ENCODE measurements at regions not wholly inside any gene's neighbourhood (a gene's known extent, or its start where the extent isn't known, plus 50 kb on each side); places are given as distances from the start of the nearest gene placed in this dataset.

- H3K36me3 ChIP-seq (ENCODE audit: low read depth): no peaks in the 10 kb centered on the region
- H3K4me3 ChIP-seq (ENCODE audit: severe bottlenecking): no peak overlapping the region
- no peaks in the 10 kb centered on the region for H3K27me3 ChIP-seq (ENCODE audit: insufficient read depth, poor library complexity, severe bottlenecking)
- H3K9me3 ChIP-seq (ENCODE audit: severe bottlenecking): no peaks in the 10 kb centered on the region
- DNase-seq (ENCODE audit: low spot score): no peak
- no peak overlapping the region for H3K27ac ChIP-seq (ENCODE audit: poor library complexity, severe bottlenecking)
- ATAC-seq (ENCODE audit: low read depth): no peak
- no peak for TF ChIP-seq CTCF (IDR thresholded peaks at IDR 0.05; ENCODE audit: poor library complexity, severe bottlenecking)
- no peaks in the 10 kb centered on the region for H3K4me1 ChIP-seq (ENCODE audit: insufficient read depth, poor library complexity, severe bottlenecking)
Measured at GRCh38 chr5:52684051-52684450, 103.7 kb upstream of the ITGA1 start.

- H3K27ac ChIP-seq (ENCODE audit: poor library complexity, severe bottlenecking): no peak overlapping the region
- TF ChIP-seq CTCF (IDR thresholded peaks at IDR 0.05; ENCODE audit: poor library complexity, severe bottlenecking): no peak
- no peaks in the 10 kb centered on the region for H3K27me3 ChIP-seq (ENCODE audit: insufficient read depth, poor library complexity, severe bottlenecking)
- ATAC-seq (ENCODE audit: low read depth) (no peak), DNase-seq (ENCODE audit: low spot score) (no peak)
- H3K9me3 ChIP-seq (ENCODE audit: severe bottlenecking): no peaks in the 10 kb centered on the region
- H3K36me3 ChIP-seq (ENCODE audit: low read depth): no peaks in the 10 kb centered on the region
- H3K4me1 ChIP-seq (ENCODE audit: insufficient read depth, poor library complexity, severe bottlenecking): no peaks in the 10 kb centered on the region
- no peak overlapping the region for H3K4me3 ChIP-seq (ENCODE audit: severe bottlenecking)
Measured at GRCh38 chr5:52685566-52685965, 102.2 kb upstream of the ITGA1 start.

- ATAC-seq (ENCODE audit: low read depth) (no peak), DNase-seq (ENCODE audit: low spot score) (no peak)
- TF ChIP-seq CTCF (IDR thresholded peaks at IDR 0.05; ENCODE audit: poor library complexity, severe bottlenecking): no peak
- no peaks in the 10 kb centered on the region for H3K36me3 ChIP-seq (ENCODE audit: low read depth)
- H3K27ac ChIP-seq (ENCODE audit: poor library complexity, severe bottlenecking): no peak overlapping the region
- H3K9me3 ChIP-seq (ENCODE audit: severe bottlenecking): no peaks in the 10 kb centered on the region
- no peaks in the 10 kb centered on the region for H3K4me1 ChIP-seq (ENCODE audit: insufficient read depth, poor library complexity, severe bottlenecking)
- H3K4me3 ChIP-seq (ENCODE audit: severe bottlenecking): no peak overlapping the region
- H3K27me3 ChIP-seq (ENCODE audit: insufficient read depth, poor library complexity, severe bottlenecking): no peaks in the 10 kb centered on the region
Measured at GRCh38 chr5:52685971-52686370, 101.7 kb upstream of the ITGA1 start.

- no peak for DNase-seq (ENCODE audit: low spot score)
- TF ChIP-seq CTCF (IDR thresholded peaks at IDR 0.05; ENCODE audit: poor library complexity, severe bottlenecking): no peak
- no peaks in the 10 kb centered on the region for H3K9me3 ChIP-seq (ENCODE audit: severe bottlenecking)
- no peaks in the 10 kb centered on the region for H3K4me1 ChIP-seq (ENCODE audit: insufficient read depth, poor library complexity, severe bottlenecking)
- H3K27me3 ChIP-seq (ENCODE audit: insufficient read depth, poor library complexity, severe bottlenecking): no peaks in the 10 kb centered on the region
- H3K27ac ChIP-seq (ENCODE audit: poor library complexity, severe bottlenecking): no peak overlapping the region
- no peak for ATAC-seq (ENCODE audit: low read depth)
- H3K4me3 ChIP-seq (ENCODE audit: severe bottlenecking): no peak overlapping the region
- no peaks in the 10 kb centered on the region for H3K36me3 ChIP-seq (ENCODE audit: low read depth)
Measured at GRCh38 chr5:52690236-52690768, 97.4 kb upstream of the ITGA1 start.

- peak; percentile 61; the same call in 1 of the 3 replicates for ATAC-seq (ENCODE audit: low read depth)
- no peak overlapping the region for H3K27ac ChIP-seq (ENCODE audit: poor library complexity, severe bottlenecking)
- H3K36me3 ChIP-seq (ENCODE audit: low read depth): no peaks in the 10 kb centered on the region
- DNase-seq (ENCODE audit: low spot score): no peak
- no peaks in the 10 kb centered on the region for H3K4me1 ChIP-seq (ENCODE audit: insufficient read depth, poor library complexity, severe bottlenecking)
- TF ChIP-seq CTCF (IDR thresholded peaks at IDR 0.05; ENCODE audit: poor library complexity, severe bottlenecking): no peak
- no peak overlapping the region for H3K4me3 ChIP-seq (ENCODE audit: severe bottlenecking)
- no peaks in the 10 kb centered on the region for H3K27me3 ChIP-seq (ENCODE audit: insufficient read depth, poor library complexity, severe bottlenecking)
- no peaks in the 10 kb centered on the region for H3K9me3 ChIP-seq (ENCODE audit: severe bottlenecking)
Measured at GRCh38 chr5:52692039-52692438, 95.7 kb upstream of the ITGA1 start.

All from RWPE2 (cell line).